Activated CD8-positive, alpha-beta T cell treated with anti-CD3 and anti-CD28 coated beads for 36 hours (primary cell): ENCODE measurements at regions not wholly inside any gene's neighbourhood (a gene's known extent, or its start where the extent isn't known, plus 50 kb on each side); places are given as distances from the start of the nearest gene placed in this dataset.

Source experiments
- ATAC-seq: fragments of 200-7000 bp; cut with Tn5 transposase; one replicate; pipeline ENCODE4 v1.10.0; 2021; ENCODE audit warnings: mild to moderate bottlenecking, moderate library complexity
- CTCF ChIA-PET: fragments of 350-600 bp; sonication (Branson Sonifier 250); formaldehyde crosslinking; loops from one replicate; lab custom pipeline; 2021; ENCODE audit warnings: antibody characterized with exemption; lab: Charles Lee
- POLR2A ChIA-PET: fragments of 350-600 bp; sonication (Branson Sonifier 250); formaldehyde crosslinking; loops from one replicate; lab custom pipeline; 2021; ENCODE audit warnings: antibody characterized with exemption; lab: Charles Lee
- DNase-seq: peaks from one replicate; pipeline ENCODE4 v3.0.0-alpha.2; 2020
- H3K27ac Mint-ChIP-seq: one replicate; pipeline ENCODE4 v1.8.0; 2021; ENCODE audit warnings: mild to moderate bottlenecking, mixed read lengths
- H3K27me3 Mint-ChIP-seq: one replicate; pipeline ENCODE4 v1.8.0; 2021; ENCODE audit warnings: mixed read lengths
- H3K36me3 Mint-ChIP-seq: one replicate; pipeline ENCODE4 v1.8.0; 2021; ENCODE audit warnings: low read depth, mixed read lengths
- H3K4me1 Mint-ChIP-seq: one replicate; pipeline ENCODE4 v1.8.0; 2021; ENCODE audit warnings: low read depth, mixed read lengths
- H3K4me3 Mint-ChIP-seq: one replicate; pipeline ENCODE4 v1.8.0; 2021; ENCODE audit warnings: mild to moderate bottlenecking, moderate library complexity, mixed read lengths
- H3K9me3 Mint-ChIP-seq: one replicate; pipeline ENCODE4 v1.8.0; 2021; ENCODE audit warnings: mixed read lengths
- intact Hi-C: fragments of 100-400 bp; cut with micrococcal nuclease; formaldehyde crosslinking; loops from one replicate; pipeline ENCODE4 v1.10.0; 2022
- TF ChIP-seq, protein P1 (sequence below): fragments of 200-600 bp; IDR thresholded peaks from one replicate; pipeline ENCODE4 v1.8.0; 2022; ENCODE audit warnings: antibody characterized with exemption, mild to moderate bottlenecking

DNA sequence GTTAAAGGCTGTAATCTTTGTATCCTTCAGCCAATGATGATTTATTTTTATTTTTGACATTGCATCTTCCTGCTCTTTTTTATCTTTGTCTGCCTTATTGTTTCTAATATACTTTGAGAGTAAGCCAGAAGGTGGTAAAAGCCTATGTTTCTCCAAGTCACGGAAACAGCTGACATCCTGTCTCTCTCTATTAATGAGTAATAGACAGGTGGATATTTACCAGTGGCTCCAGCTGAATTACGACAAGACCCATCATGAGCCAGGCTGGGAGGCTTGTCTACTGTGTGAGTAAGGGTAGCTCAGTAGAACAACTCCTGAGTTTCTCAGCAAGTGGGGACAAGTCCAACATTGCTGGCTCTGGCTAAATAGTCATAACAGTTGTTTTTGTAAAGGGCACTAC lies 166.6 kb downstream of the NDFIP2 start:
- DNase-seq = no peak
- no peaks in the 10 kb centered on the region for H3K4me1 Mint-ChIP-seq
- intact Hi-C loops = no loop called here
- peaks cover 4% of the 10 kb centered on the region for H3K27me3 Mint-ChIP-seq
- ChIA-PET CTCF (no interaction called here), POLR2A (no interaction called here)
- H3K36me3 Mint-ChIP-seq = no peaks in the 10 kb centered on the region
- TF ChIP-seq, protein P1, sequence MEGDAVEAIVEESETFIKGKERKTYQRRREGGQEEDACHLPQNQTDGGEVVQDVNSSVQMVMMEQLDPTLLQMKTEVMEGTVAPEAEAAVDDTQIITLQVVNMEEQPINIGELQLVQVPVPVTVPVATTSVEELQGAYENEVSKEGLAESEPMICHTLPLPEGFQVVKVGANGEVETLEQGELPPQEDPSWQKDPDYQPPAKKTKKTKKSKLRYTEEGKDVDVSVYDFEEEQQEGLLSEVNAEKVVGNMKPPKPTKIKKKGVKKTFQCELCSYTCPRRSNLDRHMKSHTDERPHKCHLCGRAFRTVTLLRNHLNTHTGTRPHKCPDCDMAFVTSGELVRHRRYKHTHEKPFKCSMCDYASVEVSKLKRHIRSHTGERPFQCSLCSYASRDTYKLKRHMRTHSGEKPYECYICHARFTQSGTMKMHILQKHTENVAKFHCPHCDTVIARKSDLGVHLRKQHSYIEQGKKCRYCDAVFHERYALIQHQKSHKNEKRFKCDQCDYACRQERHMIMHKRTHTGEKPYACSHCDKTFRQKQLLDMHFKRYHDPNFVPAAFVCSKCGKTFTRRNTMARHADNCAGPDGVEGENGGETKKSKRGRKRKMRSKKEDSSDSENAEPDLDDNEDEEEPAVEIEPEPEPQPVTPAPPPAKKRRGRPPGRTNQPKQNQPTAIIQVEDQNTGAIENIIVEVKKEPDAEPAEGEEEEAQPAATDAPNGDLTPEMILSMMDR = no peak
- no peaks in the 10 kb centered on the region for H3K9me3 Mint-ChIP-seq
- no peak for ATAC-seq
- H3K27ac Mint-ChIP-seq = no peak overlapping the region
- no peak overlapping the region for H3K4me3 Mint-ChIP-seq

- no peaks in the 10 kb centered on the region for H3K9me3 Mint-ChIP-seq
- H3K4me1 Mint-ChIP-seq = no peaks in the 10 kb centered on the region
- intact Hi-C loops = no loop called here
- TF ChIP-seq, protein P1 = no peak
- H3K4me3 Mint-ChIP-seq = no peak overlapping the region
- H3K36me3 Mint-ChIP-seq = no peaks in the 10 kb centered on the region
- CTCF ChIA-PET = no interaction called here
- DNase-seq = no peak
- no peak for ATAC-seq
- H3K27me3 Mint-ChIP-seq = peaks cover 6% of the 10 kb centered on the region
- no peak overlapping the region for H3K27ac Mint-ChIP-seq
- POLR2A ChIA-PET = no interaction called here
These were observed 165.9 kb downstream of the NDFIP2 start for GRCh38 chr13:79646880-79647279.

- H3K4me1 Mint-ChIP-seq = no peaks in the 10 kb centered on the region
These were observed 164.6 kb downstream of the NDFIP2 start for GRCh38 chr13:79645569-79645968.

GRCh38 chr13:79642596-79642995 lies 161.6 kb downstream of the NDFIP2 start:
- Mint-ChIP-seq H3K36me3 (no peaks in the 10 kb centered on the region), H3K4me3 (no peak overlapping the region), H3K4me1 (no peaks in the 10 kb centered on the region), H3K27ac (no peak overlapping the region), H3K9me3 (no peaks in the 10 kb centered on the region), H3K27me3 (peaks cover 6% of the 10 kb centered on the region)
- ChIA-PET POLR2A (no interaction called here), CTCF (no interaction called here)
- intact Hi-C loops = no loop called here
- DNase-seq (no peak), ATAC-seq (no peak)
- TF ChIP-seq, protein P1 = no peak

More at GRCh38 chr13:79645569-79645968, 164.6 kb downstream of the NDFIP2 start:
- POLR2A ChIA-PET = no interaction called here
- ATAC-seq (no peak), DNase-seq (no peak)
- CTCF ChIA-PET = no interaction called here
- intact Hi-C loops = no loop called here
- H3K27me3 Mint-ChIP-seq = peaks cover 6% of the 10 kb centered on the region
- TF ChIP-seq, protein P1 = no peak
- no peak overlapping the region for H3K4me3 Mint-ChIP-seq
- H3K36me3 Mint-ChIP-seq = no peaks in the 10 kb centered on the region
- no peak overlapping the region for H3K27ac Mint-ChIP-seq
- no peaks in the 10 kb centered on the region for H3K9me3 Mint-ChIP-seq

GRCh38 chr13:79637133-79637763 lies 156.3 kb downstream of the NDFIP2 start:
- no peak for DNase-seq

More at GRCh38 chr13:79637133-79637763, 156.3 kb downstream of the NDFIP2 start:
- ATAC-seq = no peak
- Mint-ChIP-seq H3K9me3 (no peaks in the 10 kb centered on the region), H3K27ac (no peak overlapping the region), H3K27me3 (peaks cover 1% of the 10 kb centered on the region), H3K4me3 (no peak overlapping the region), H3K36me3 (no peaks in the 10 kb centered on the region), H3K4me1 (no peaks in the 10 kb centered on the region)
- intact Hi-C loops = no loop called here
- CTCF ChIA-PET = interaction anchor here (1.6 kb wide), 1 partner anchor 42 kb away, joined by 4 read pairs; no protein-coding TSS in a partner anchor
- POLR2A ChIA-PET = no interaction called here
- TF ChIP-seq, protein P1 = no peak
